ENCODE measurements at regions not wholly inside any gene's neighbourhood (a gene's known extent, or its start where the extent isn't known, plus 50 kb on each side); places are given as distances from the start of the nearest gene placed in this dataset.

GRCh38 chr2:126306539-126306938 is 349.4 kb upstream of the GYPC start:
- DNase-seq (ENCODE audit: low read depth), result no peak
- TF ChIP-seq CTCF (IDR thresholded peaks at IDR 0.05; ENCODE audit: insufficient read depth, low read length), result no peak
- H3K4me3 ChIP-seq (ENCODE audit: low read depth, low read length), result no peak overlapping the region

DNA sequence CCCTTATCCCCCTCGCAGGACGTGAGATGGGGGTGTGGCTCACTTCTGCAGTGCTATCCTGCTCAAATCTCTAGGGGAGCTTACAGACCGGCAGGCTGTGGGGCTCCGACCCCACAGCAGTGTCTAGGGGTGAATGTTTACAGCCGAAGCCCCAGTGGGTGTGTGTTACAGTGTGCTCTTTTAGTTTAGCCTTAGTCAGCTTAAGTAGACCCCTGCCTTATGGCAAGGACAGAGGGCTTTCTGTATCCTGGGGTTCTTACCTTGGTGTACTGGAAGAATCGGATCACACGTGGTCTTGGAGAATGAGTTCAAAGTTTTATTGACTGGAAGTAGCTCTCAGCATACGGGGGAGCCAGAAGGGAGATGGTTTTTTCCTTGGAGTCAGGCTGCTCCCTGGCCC is 348.2 kb upstream of the GYPC start:
- DNase-seq (ENCODE audit: low read depth), result no peak
- TF ChIP-seq CTCF (IDR thresholded peaks at IDR 0.05; ENCODE audit: insufficient read depth, low read length), result no peak
- peak overlapping the region; percentile 14 for H3K4me3 ChIP-seq (ENCODE audit: low read depth, low read length)

GRCh38 chr2:126309185-126309584 is 346.8 kb upstream of the GYPC start:
- no peak for DNase-seq (ENCODE audit: low read depth)
- no peak for TF ChIP-seq CTCF (IDR thresholded peaks at IDR 0.05; ENCODE audit: insufficient read depth, low read length)
- H3K4me3 ChIP-seq (ENCODE audit: low read depth, low read length), result no peak overlapping the region

GRCh38 chr2:126312579-126312978 is 343.4 kb upstream of the GYPC start:
- no peak for DNase-seq (ENCODE audit: low read depth)
- H3K4me3 ChIP-seq (ENCODE audit: low read depth, low read length), result no peak overlapping the region
- no peak for TF ChIP-seq CTCF (IDR thresholded peaks at IDR 0.05; ENCODE audit: insufficient read depth, low read length)

- H3K4me3 ChIP-seq (ENCODE audit: low read depth, low read length), result no peak overlapping the region
- DNase-seq (ENCODE audit: low read depth), result peak; percentile 24
- TF ChIP-seq CTCF (IDR thresholded peaks at IDR 0.05; ENCODE audit: insufficient read depth, low read length), result no peak
Measured at GRCh38 chr2:126315828-126316227, 340.1 kb upstream of the GYPC start.

GRCh38 chr2:126317790-126318431 is 338.0 kb upstream of the GYPC start:
- DNase-seq (ENCODE audit: low read depth), result peak; percentile 61
- H3K4me3 ChIP-seq (ENCODE audit: low read depth, low read length), result no peak overlapping the region
- TF ChIP-seq CTCF (IDR thresholded peaks at IDR 0.05; ENCODE audit: insufficient read depth, low read length), result no peak

DNA sequence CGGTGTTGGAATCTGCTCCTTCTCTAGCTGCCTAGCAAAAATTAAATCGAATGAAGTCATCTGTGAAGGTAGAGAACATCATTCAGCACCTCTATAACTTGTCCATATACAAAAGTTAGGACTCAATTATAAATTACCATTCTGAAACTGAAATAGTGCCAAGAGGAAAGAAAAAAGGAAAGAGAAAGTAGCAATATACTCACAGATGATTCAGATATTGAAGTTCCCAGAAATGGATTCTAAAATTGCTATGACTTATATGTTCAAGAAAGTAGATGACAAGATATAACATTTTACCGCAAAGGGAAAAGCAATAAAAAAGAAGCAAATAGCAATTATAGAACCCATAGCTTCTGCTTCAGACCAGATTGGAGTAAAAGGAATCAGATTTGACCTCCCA is 333.6 kb upstream of the GYPC start:
- no peak for TF ChIP-seq CTCF (IDR thresholded peaks at IDR 0.05; ENCODE audit: insufficient read depth, low read length)
- no peak overlapping the region for H3K4me3 ChIP-seq (ENCODE audit: low read depth, low read length)
- DNase-seq (ENCODE audit: low read depth), result no peak

Measured in fibroblast of the aortic adventitia (primary cell).